MM.1S (cell line): ENCODE measurements at regions not wholly inside any gene's neighbourhood (a gene's known extent, or its start where the extent isn't known, plus 50 kb on each side); places are given as distances from the start of the nearest gene placed in this dataset.

ENCODE experiments used
- DNase-seq: peaks from one replicate; pipeline ENCODE4 v3.0.0-alpha.2; 2015
- H2AFZ ChIP-seq: fragments of 300-600 bp; sonication (generic); 2 replicates; pipeline ENCODE4 v1.6.0; 2016; ENCODE audit warnings: antibody characterized with exemption, low read length
- H3F3A ChIP-seq: fragments of 300-600 bp; sonication (generic); 2 replicates; pipeline ENCODE4 v1.6.1; 2016; ENCODE audit warnings: mild to moderate bottlenecking, antibody characterized with exemption, low read length, moderate library complexity, mixed read lengths; ENCODE audit not compliant: insufficient read depth
- H3K27ac ChIP-seq: fragments of 300-600 bp; sonication (generic); 2 replicates; pipeline ENCODE4 v1.5.1; 2016; ENCODE audit warnings: mild to moderate bottlenecking, low read length
- H3K27me3 ChIP-seq: fragments of 300-600 bp; sonication (generic); replicated peaks from 2 replicates; pipeline ENCODE4 v1.6.0; 2016; ENCODE audit warnings: low read length; ENCODE audit not compliant: insufficient read depth
- H3K36me3 ChIP-seq: fragments of 300-600 bp; sonication (generic); replicated peaks from 2 replicates; pipeline ENCODE4 v1.6.1; 2016; ENCODE audit warnings: mild to moderate bottlenecking, low read length, mixed read lengths; ENCODE audit not compliant: insufficient read depth
- H3K4me1 ChIP-seq: fragments of 300-600 bp; sonication (generic); 2 replicates; pipeline ENCODE4 v1.6.1; 2016; ENCODE audit warnings: low read length, mixed read lengths
- H3K4me2 ChIP-seq: fragments of 300-600 bp; sonication (generic); 2 replicates; pipeline ENCODE4 v1.6.0; 2016; ENCODE audit warnings: low read depth, low read length
- H3K4me3 ChIP-seq: fragments of 300-600 bp; sonication (generic); 2 replicates; pipeline ENCODE4 v1.5.1; 2016; ENCODE audit warnings: low read length, mixed read lengths
- H3K79me2 ChIP-seq: fragments of 300-600 bp; sonication (generic); 2 replicates; pipeline ENCODE4 v1.6.1; 2016; ENCODE audit warnings: mixed run types, low read length, mixed read lengths
- H3K9ac ChIP-seq: fragments of 300-600 bp; sonication (generic); 2 replicates; pipeline ENCODE4 v1.6.1; 2016; ENCODE audit warnings: low read length, mixed read lengths
- H3K9me2 ChIP-seq: fragments of 300-600 bp; sonication (generic); replicated peaks from 2 replicates; pipeline ENCODE4 v1.6.1; 2016; ENCODE audit warnings: mild to moderate bottlenecking, low read length, mixed read lengths; ENCODE audit not compliant: insufficient read depth
- H3K9me3 ChIP-seq: fragments of 300-600 bp; sonication (generic); replicated peaks from 2 replicates; pipeline ENCODE4 v1.6.1; 2016; ENCODE audit warnings: mild to moderate bottlenecking, low read length, mixed read lengths; ENCODE audit not compliant: insufficient read depth
- H4K20me1 ChIP-seq: fragments of 300-600 bp; sonication (generic); 2 replicates; pipeline ENCODE4 v1.6.1; 2016; ENCODE audit warnings: mild to moderate bottlenecking, low read length, moderate library complexity, mixed read lengths; ENCODE audit not compliant: insufficient read depth
- CTCF ChIP-seq: fragments of 300-600 bp; sonication (generic); IDR thresholded peaks from 2 replicates; pipeline ENCODE4 v1.5.1; 2016; ENCODE audit warnings: antibody characterized with exemption, low read length, mixed read lengths
- EZH2 ChIP-seq: fragments of 300-600 bp; sonication (generic); optimal IDR thresholded peaks from 2 replicates; pipeline ENCODE3; 2017; ENCODE audit warnings: low read depth, mild to moderate bottlenecking, antibody characterized with exemption, low read length, mixed read lengths
- EZH2phosphoT487 ChIP-seq: fragments of 300-600 bp; sonication (generic); IDR thresholded peaks from 2 replicates; pipeline ENCODE4 v1.6.1; 2018; ENCODE audit warnings: antibody characterized with exemption, low read length

GRCh38 chr10:44462338-44462914 is 77.5 kb upstream of the CXCL12 start:
- Histone ChIP-seq H3F3A (no peaks in the 10 kb centered on the region), H3K9me3 (no peaks in the 10 kb centered on the region), H3K4me3 (no peak overlapping the region), H3K27ac (no peak overlapping the region), H3K9me2 (no peaks in the 10 kb centered on the region), H3K27me3 (no peaks in the 10 kb centered on the region), H3K79me2 (no peaks in the 10 kb centered on the region), H3K4me1 (no peaks in the 10 kb centered on the region), H3K36me3 (no peaks in the 10 kb centered on the region), H2AFZ (no peak overlapping the region), H3K4me2 (no peak overlapping the region), H4K20me1 (no peaks in the 10 kb centered on the region), H3K9ac (no peak overlapping the region)
- TF ChIP-seq CTCF = no peak
- no peak for TF ChIP-seq EZH2phosphoT487
- TF ChIP-seq EZH2 = no peak
- no peak for DNase-seq

- H3K27me3 ChIP-seq = no peaks in the 10 kb centered on the region
- H3K36me3 ChIP-seq = no peaks in the 10 kb centered on the region
- DNase-seq = no peak
- no peak overlapping the region for H3K4me3 ChIP-seq
- H3K4me1 ChIP-seq = no peaks in the 10 kb centered on the region
- TF ChIP-seq EZH2phosphoT487 = no peak
- no peak for TF ChIP-seq EZH2
- TF ChIP-seq CTCF = no peak
- no peaks in the 10 kb centered on the region for H3F3A ChIP-seq
- H3K4me2 ChIP-seq = no peak overlapping the region
- no peaks in the 10 kb centered on the region for H4K20me1 ChIP-seq
- H3K27ac ChIP-seq = no peak overlapping the region
- no peak overlapping the region for H2AFZ ChIP-seq
- H3K9ac ChIP-seq = no peak overlapping the region
- H3K9me2 ChIP-seq = no peaks in the 10 kb centered on the region
- no peaks in the 10 kb centered on the region for H3K79me2 ChIP-seq
- H3K9me3 ChIP-seq = no peaks in the 10 kb centered on the region
These were observed 78.7 kb upstream of the CXCL12 start for GRCh38 chr10:44463511-44464121.

GRCh38 chr10:44464503-44464902 is 79.6 kb upstream of the CXCL12 start:
- H3K4me3 ChIP-seq = no peak overlapping the region
- TF ChIP-seq EZH2 (no peak), CTCF (no peak), EZH2phosphoT487 (no peak)
- H2AFZ ChIP-seq = no peak overlapping the region
- no peaks in the 10 kb centered on the region for H3K27me3 ChIP-seq
- H3K79me2 ChIP-seq = no peaks in the 10 kb centered on the region
- no peak overlapping the region for H3K9ac ChIP-seq
- H3K9me3 ChIP-seq = no peaks in the 10 kb centered on the region
- no peaks in the 10 kb centered on the region for H3K9me2 ChIP-seq
- DNase-seq = no peak
- no peak overlapping the region for H3K27ac ChIP-seq
- no peaks in the 10 kb centered on the region for H3K4me1 ChIP-seq
- H3F3A ChIP-seq = no peaks in the 10 kb centered on the region
- H4K20me1 ChIP-seq = no peaks in the 10 kb centered on the region
- H3K36me3 ChIP-seq = no peaks in the 10 kb centered on the region
- no peak overlapping the region for H3K4me2 ChIP-seq
